Gastroesophageal sphincter (tissue), 4 donors: ENCODE measurements at regions not wholly inside any gene's neighbourhood (a gene's known extent, or its start where the extent isn't known, plus 50 kb on each side); places are given as distances from the start of the nearest gene placed in this dataset.
A peak's percentile ranks its signal among the peaks of the same experiment; 100 is the strongest.

Experiments
- ATAC-seq: fragments of 150-250 bp; one replicate; pipeline ENCODE4 v1.9.1; 2016; ENCODE audit warnings: mild to moderate bottlenecking, moderate library complexity
- H3K27ac ChIP-seq, 4 donors: fragments of 200-600 bp; sonication (generic) in 3 of 4; 1 replicate in 3 of 4; 2 replicates in 1 of 4; pipeline ENCODE4 v1.5.1; 2016 to 2019
- H3K27me3 ChIP-seq: fragments of 200-600 bp; sonication (generic); one replicate; pipeline ENCODE4 v1.5.1; 2019
- H3K36me3 ChIP-seq, 2 donors: fragments of 200-600 bp; sonication (generic); one replicate each; pipeline ENCODE4 v1.5.1; 2019; ENCODE audit warnings: control low read depth in 1 of 2
- H3K4me1 ChIP-seq, 3 donors: fragments of 200-600 bp; sonication (generic); 1 replicate in 2 of 3; 2 replicates in 1 of 3; pipeline ENCODE4 v1.5.1; 2016 to 2019; ENCODE audit warnings: control low read depth in 2 of 3
- H3K4me3 ChIP-seq, 2 donors: fragments of 200-600 bp; sonication (generic); one replicate each; pipeline ENCODE4 v1.5.1; 2019; ENCODE audit warnings: mild to moderate bottlenecking in 1 of 2, moderate library complexity in 1 of 2
- H3K9me3 ChIP-seq, 3 donors: fragments of 200-600 bp; sonication (generic); one replicate each; pipeline ENCODE4 v1.5.1; 2017 to 2019; ENCODE audit warnings: control low read depth in 2 of 3
- EP300 ChIP-seq: sonication (generic); formaldehyde crosslinking; IDR thresholded peaks from one replicate; pipeline ENCODE4 v1.6.1; 2017; ENCODE audit warnings: antibody characterized with exemption, mild to moderate bottlenecking
- POLR2A ChIP-seq, 2 donors: fragments of 450-650 bp; IDR thresholded peaks; one replicate each; pipeline ENCODE4 v1.6.1; 2017; ENCODE audit warnings: antibody characterized with exemption in 2 of 2, mild to moderate bottlenecking in 2 of 2, moderate library complexity in 1 of 2
- POLR2AphosphoS5 ChIP-seq: sonication (generic); formaldehyde crosslinking; IDR thresholded peaks from one replicate; pipeline ENCODE4 v1.6.1; 2017; ENCODE audit warnings: antibody characterized with exemption
- WGBS, 2 donors: methylation state at CpG; one replicate each; pipeline ENCODE4 v1.1.5; 2018; ENCODE audit warnings: low coverage in 1 of 2; 5-methylcytosine and 5-hydroxymethylcytosine counted together
- TF ChIP-seq, protein P1 (sequence below), 4 experiments: fragments of 200-600 bp in 2 of 4; fragments of 450-650 bp in 2 of 4; sonication (generic) in 1 of 4; IDR thresholded peaks; one replicate each; pipeline ENCODE4 v1.5.1; 2017 to 2019; ENCODE audit warnings: antibody characterized with exemption in 4 of 4, mild to moderate bottlenecking in 2 of 4, moderate library complexity in 2 of 4

GRCh38 chr5:72018143-72018803 is 89.0 kb upstream of the MAP1B start:
- TF ChIP-seq, protein P1, sequence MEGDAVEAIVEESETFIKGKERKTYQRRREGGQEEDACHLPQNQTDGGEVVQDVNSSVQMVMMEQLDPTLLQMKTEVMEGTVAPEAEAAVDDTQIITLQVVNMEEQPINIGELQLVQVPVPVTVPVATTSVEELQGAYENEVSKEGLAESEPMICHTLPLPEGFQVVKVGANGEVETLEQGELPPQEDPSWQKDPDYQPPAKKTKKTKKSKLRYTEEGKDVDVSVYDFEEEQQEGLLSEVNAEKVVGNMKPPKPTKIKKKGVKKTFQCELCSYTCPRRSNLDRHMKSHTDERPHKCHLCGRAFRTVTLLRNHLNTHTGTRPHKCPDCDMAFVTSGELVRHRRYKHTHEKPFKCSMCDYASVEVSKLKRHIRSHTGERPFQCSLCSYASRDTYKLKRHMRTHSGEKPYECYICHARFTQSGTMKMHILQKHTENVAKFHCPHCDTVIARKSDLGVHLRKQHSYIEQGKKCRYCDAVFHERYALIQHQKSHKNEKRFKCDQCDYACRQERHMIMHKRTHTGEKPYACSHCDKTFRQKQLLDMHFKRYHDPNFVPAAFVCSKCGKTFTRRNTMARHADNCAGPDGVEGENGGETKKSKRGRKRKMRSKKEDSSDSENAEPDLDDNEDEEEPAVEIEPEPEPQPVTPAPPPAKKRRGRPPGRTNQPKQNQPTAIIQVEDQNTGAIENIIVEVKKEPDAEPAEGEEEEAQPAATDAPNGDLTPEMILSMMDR (IDR thresholded peaks at IDR 0.05) = peak; percentile 71 to 86 (median 76)
- TF ChIP-seq POLR2AphosphoS5 = no peak
- H3K27me3 ChIP-seq = no peaks in the 10 kb centered on the region
- no peak overlapping the region for H3K27ac ChIP-seq
- no peak for ATAC-seq
- WGBS, 2 donors = 50% methylated on average over 1 of the region's 1 CpG; no CpG with 5 or more reads in 1 of the 2 donors
- H3K4me3 ChIP-seq = no peak overlapping the region
- H3K9me3 ChIP-seq = no peaks in the 10 kb centered on the region
- peaks cover 0 to 12% (median 0%) of the 10 kb centered on the region in 3 donors for H3K4me1 ChIP-seq
- H3K36me3 ChIP-seq = no peaks in the 10 kb centered on the region

DNA sequence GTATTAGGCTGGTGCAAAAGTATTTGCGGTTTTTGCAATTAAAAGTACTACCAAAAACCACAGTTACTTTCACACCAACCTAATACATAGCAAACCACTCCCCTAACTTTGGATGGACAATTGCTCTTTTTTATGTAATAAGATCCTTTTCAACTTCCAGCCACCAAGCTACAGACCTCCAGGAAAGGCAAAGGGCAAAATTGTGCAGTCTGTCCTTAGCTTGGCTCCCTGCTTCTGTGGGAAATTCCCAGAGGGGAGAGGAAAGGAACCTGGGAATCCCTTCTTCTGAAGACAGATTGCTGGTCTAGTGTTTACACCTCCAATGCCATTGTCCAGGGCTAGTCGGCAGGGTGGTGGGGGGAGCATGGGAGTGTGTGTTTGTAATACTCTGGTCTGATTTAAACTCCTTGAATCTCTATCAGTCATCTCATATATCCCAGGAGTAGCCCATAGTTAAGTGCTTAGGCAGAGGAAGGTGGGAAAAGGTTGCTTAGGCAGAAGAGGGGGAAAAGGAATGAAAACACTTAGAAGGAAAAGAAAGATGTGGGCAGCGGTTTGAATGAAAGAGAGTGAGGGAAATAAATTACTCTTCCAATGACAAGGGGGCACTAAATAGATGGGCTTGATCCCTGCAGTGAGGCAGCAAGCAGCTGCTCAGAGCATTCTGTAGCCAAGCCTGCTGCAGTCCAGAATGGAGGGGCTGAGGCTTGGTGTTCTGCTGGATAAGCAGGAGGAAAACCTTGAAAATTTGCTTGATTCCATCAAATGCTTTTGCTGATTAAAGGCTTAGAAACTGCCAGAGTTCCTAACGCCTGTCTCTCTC is 86.9 kb upstream of the MAP1B start:
- TF ChIP-seq POLR2AphosphoS5 = no peak
- TF ChIP-seq POLR2A (IDR thresholded peaks at IDR 0.05) = no peak
- TF ChIP-seq, protein P1 (IDR thresholded peaks at IDR 0.05) = no peak
- no peak for TF ChIP-seq EP300
- Histone ChIP-seq H3K36me3 (no peaks in the 10 kb centered on the region), H3K4me3 (no peak overlapping the region), H3K4me1 (no peaks in the 10 kb centered on the region), H3K27me3 (no peaks in the 10 kb centered on the region), H3K9me3 (no peaks in the 10 kb centered on the region), H3K27ac (no peak overlapping the region)
- ATAC-seq = no peak
- WGBS, 2 donors = 33 to 55% methylated on average over 2 to 3 of the region's 4 CpGs

DNA sequence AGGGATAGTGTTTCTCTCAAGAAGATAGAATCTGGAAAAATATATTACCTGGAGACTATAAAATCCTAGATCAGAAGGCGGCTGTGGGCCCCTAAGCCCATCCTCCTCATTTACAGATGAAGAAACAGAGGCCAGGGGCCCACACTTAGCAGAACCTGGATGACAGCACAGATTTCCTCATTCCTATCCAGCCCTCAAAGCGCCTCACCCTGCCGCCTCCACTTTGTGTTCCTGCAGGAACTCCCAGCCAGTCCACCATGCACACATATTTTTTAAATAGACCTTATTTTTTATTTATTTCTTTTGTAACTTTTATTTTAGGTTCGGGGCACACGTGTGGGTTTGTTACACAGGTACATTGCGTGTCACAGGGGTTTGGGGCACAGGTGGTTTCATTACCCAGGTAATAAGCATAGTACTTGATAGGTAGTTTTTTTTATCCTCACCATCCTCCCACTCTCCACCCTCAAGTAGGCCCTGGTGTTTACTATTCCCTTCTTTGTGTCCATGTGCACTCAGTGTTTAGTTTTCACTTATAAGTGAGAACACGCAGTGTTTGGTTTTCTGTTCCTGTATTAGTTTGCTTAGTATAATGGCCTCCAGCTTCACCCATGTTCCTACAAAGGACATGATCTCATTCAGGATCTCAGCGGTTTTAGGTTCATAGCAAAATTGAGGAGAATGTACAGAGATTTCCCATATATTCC is 85.5 kb upstream of the MAP1B start:
- WGBS, 2 donors = 78 to 88% methylated on average over 2 to 8 of the region's 8 CpGs
- no peak overlapping the region for H3K27ac ChIP-seq
- H3K4me1 ChIP-seq = no peaks in the 10 kb centered on the region
- H3K9me3 ChIP-seq = no peaks in the 10 kb centered on the region
- H3K27me3 ChIP-seq = no peaks in the 10 kb centered on the region
- no peak for ATAC-seq
- TF ChIP-seq, protein P1 (IDR thresholded peaks at IDR 0.05) = no peak
- no peak for TF ChIP-seq POLR2A (IDR thresholded peaks at IDR 0.05)
- no peak for TF ChIP-seq POLR2AphosphoS5
- TF ChIP-seq EP300 = no peak
- no peaks in the 10 kb centered on the region for H3K36me3 ChIP-seq
- no peak overlapping the region for H3K4me3 ChIP-seq

DNA sequence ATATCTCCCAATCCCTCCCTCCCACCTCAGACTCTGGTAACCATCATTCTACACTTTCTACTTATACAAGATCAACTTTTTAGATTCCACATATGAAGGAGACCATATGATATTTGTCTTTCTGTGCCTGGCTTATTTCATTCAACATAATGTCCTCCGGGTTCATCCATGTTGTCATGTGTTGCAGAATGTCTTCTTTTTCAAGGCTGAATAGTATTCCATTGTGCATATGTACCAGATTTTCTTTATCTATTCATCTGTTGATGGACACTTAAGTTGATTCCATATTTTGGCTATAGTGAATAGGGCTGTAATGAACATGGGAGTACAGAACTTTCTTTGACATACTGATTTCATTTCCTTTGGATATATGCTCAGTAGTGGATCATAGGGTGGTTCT is 78.9 kb upstream of the MAP1B start:
- H3K36me3 ChIP-seq = no peaks in the 10 kb centered on the region
- TF ChIP-seq POLR2A (IDR thresholded peaks at IDR 0.05) = no peak
- TF ChIP-seq POLR2AphosphoS5 = no peak
- TF ChIP-seq, protein P1 (IDR thresholded peaks at IDR 0.05) = no peak
- no peak for TF ChIP-seq EP300
- no peak for ATAC-seq
- no peaks in the 10 kb centered on the region for H3K9me3 ChIP-seq
- H3K27me3 ChIP-seq = no peaks in the 10 kb centered on the region
- H3K4me1 ChIP-seq = no peaks in the 10 kb centered on the region
- no peak overlapping the region for H3K27ac ChIP-seq
- H3K4me3 ChIP-seq = no peak overlapping the region
- 92 to 93% methylated on average over 1 of the region's 1 CpG for WGBS, 2 donors
